WTC11 (cell line): ENCODE measurements at regions not wholly inside any gene's neighbourhood (a gene's known extent, or its start where the extent isn't known, plus 50 kb on each side); places are given as distances from the start of the nearest gene placed in this dataset.

Experiments
- ATAC-seq: fragments of 200-7000 bp; cut with Tn5 transposase; 2 replicates; pipeline ENCODE4 v1.10.0; 2021; ENCODE audit warnings: mild to moderate bottlenecking, moderate library complexity
- CTCF ChIA-PET: fragments of 300-600 bp; sonication (Branson Sonifier 250); formaldehyde crosslinking; loops from one replicate; lab custom pipeline; 2021; ENCODE audit warnings: antibody characterized with exemption; lab: Charles Lee
- POLR2A ChIA-PET: fragments of 350-600 bp; sonication (Branson Sonifier 250); formaldehyde crosslinking; loops from one replicate; lab custom pipeline; 2021; ENCODE audit warnings: antibody characterized with exemption; lab: Charles Lee
- DNase-seq: peaks from one replicate; pipeline ENCODE4 v3.0.0; 2021; ENCODE audit warnings: low spot score
- H3K27ac Mint-ChIP-seq: 2 replicates; pipeline ENCODE4 v1.8.0; 2021; ENCODE audit warnings: mixed read lengths
- H3K27me3 Mint-ChIP-seq: 2 replicates; pipeline ENCODE4 v1.8.0; 2021; ENCODE audit warnings: low read depth, mild to moderate bottlenecking, moderate library complexity, mixed read lengths
- H3K36me3 Mint-ChIP-seq: 2 replicates; pipeline ENCODE4 v1.8.0; 2021; ENCODE audit warnings: mixed read lengths
- H3K4me1 Mint-ChIP-seq: 2 replicates; pipeline ENCODE4 v1.8.0; 2022; ENCODE audit warnings: mixed read lengths
- H3K4me3 Mint-ChIP-seq: 2 replicates; pipeline ENCODE4 v1.8.0; 2021; ENCODE audit warnings: mild to moderate bottlenecking, moderate library complexity, mixed read lengths
- H3K9me3 Mint-ChIP-seq: 2 replicates; pipeline ENCODE4 v1.8.0; 2021; ENCODE audit warnings: mixed read lengths
- ATF1 ChIP-seq: sonication (generic); formaldehyde crosslinking; IDR thresholded peaks from 2 replicates; pipeline ENCODE4 v1.8.1; 2023; ENCODE audit warnings: mild to moderate bottlenecking, moderate library complexity, missing genetic modification reagents
- CREB1 ChIP-seq: sonication (generic); formaldehyde crosslinking; IDR thresholded peaks from 2 replicates; pipeline ENCODE4 v1.8.0; 2023; ENCODE audit warnings: mild to moderate bottlenecking, missing genetic modification reagents
- CREM ChIP-seq: sonication (generic); formaldehyde crosslinking; IDR thresholded peaks from 2 replicates; pipeline ENCODE4 v1.8.1; 2022; ENCODE audit warnings: mild to moderate bottlenecking, missing genetic modification reagents, moderate library complexity
- IRF2 ChIP-seq: sonication (generic); formaldehyde crosslinking; IDR thresholded peaks from 2 replicates; pipeline ENCODE4 v1.8.0; 2022; ENCODE audit warnings: low read depth, missing genetic modification reagents, borderline replicate concordance
- MYBL2 ChIP-seq: sonication (generic); formaldehyde crosslinking; IDR thresholded peaks from 2 replicates; pipeline ENCODE4 v1.8.1; 2023; ENCODE audit warnings: mild to moderate bottlenecking, moderate library complexity, missing genetic modification reagents
- NFE2L1 ChIP-seq: sonication (generic); formaldehyde crosslinking; IDR thresholded peaks from 2 replicates; pipeline ENCODE4 v1.8.1; 2023; ENCODE audit warnings: missing genetic modification reagents
- NR1H2 ChIP-seq: sonication (generic); formaldehyde crosslinking; IDR thresholded peaks from 2 replicates; pipeline ENCODE4 v1.9.0; 2021; ENCODE audit warnings: mild to moderate bottlenecking, moderate library complexity, missing genetic modification reagents
- SMAD3 ChIP-seq: sonication (generic); formaldehyde crosslinking; IDR thresholded peaks from 2 replicates; pipeline ENCODE4 v1.8.0; 2022; ENCODE audit warnings: missing genetic modification reagents, mild to moderate bottlenecking, borderline replicate concordance
- SOX15 ChIP-seq: fragments of 250-450 bp; sonication (Bioruptor Pico); IDR thresholded peaks from 2 replicates; pipeline ENCODE4 v1.9.0; 2021; ENCODE audit warnings: mild to moderate bottlenecking
- TCF7 ChIP-seq: sonication (generic); formaldehyde crosslinking; IDR thresholded peaks from 2 replicates; pipeline ENCODE4 v1.8.0; 2022; ENCODE audit warnings: mild to moderate bottlenecking, low read depth, missing genetic modification reagents, moderate library complexity
- TEAD1 ChIP-seq: sonication (generic); formaldehyde crosslinking; IDR thresholded peaks from 2 replicates; pipeline ENCODE4 v1.8.0; 2022; ENCODE audit warnings: mild to moderate bottlenecking, missing genetic modification reagents
- TP53 ChIP-seq: sonication (generic); formaldehyde crosslinking; IDR thresholded peaks from 2 replicates; pipeline ENCODE4 v1.8.1; 2023; ENCODE audit warnings: mild to moderate bottlenecking, missing genetic modification reagents
- ZNF396 ChIP-seq: fragments of 250-450 bp; sonication (Bioruptor Pico); IDR thresholded peaks from 2 replicates; pipeline ENCODE4 v1.8.0; 2021; ENCODE audit warnings: mild to moderate bottlenecking, moderate library complexity, borderline replicate concordance
- ZNF416 ChIP-seq: fragments of 250-450 bp; sonication (Bioruptor Pico); IDR thresholded peaks from 2 replicates; pipeline ENCODE4 v1.9.0; 2021; ENCODE audit warnings: mild to moderate bottlenecking, inconsistent platforms
- TF ChIP-seq, protein P1 (sequence below): sonication (generic); formaldehyde crosslinking; IDR thresholded peaks from 2 replicates; pipeline ENCODE4 v1.8.0; 2022; ENCODE audit warnings: missing genetic modification reagents
- TF ChIP-seq, protein P2 (sequence below): sonication (generic); formaldehyde crosslinking; IDR thresholded peaks from 2 replicates; pipeline ENCODE4 v1.8.0; 2023; ENCODE audit warnings: missing genetic modification reagents, mild to moderate bottlenecking, borderline replicate concordance
- TF ChIP-seq, protein P3 (sequence below): sonication (generic); formaldehyde crosslinking; IDR thresholded peaks from 2 replicates; pipeline ENCODE4 v1.8.0; 2023; ENCODE audit warnings: missing genetic modification reagents
- TF ChIP-seq, protein P4 (sequence below): sonication (generic); formaldehyde crosslinking; IDR thresholded peaks from 2 replicates; pipeline ENCODE4 v1.8.1; 2023; ENCODE audit warnings: mild to moderate bottlenecking, missing genetic modification reagents
- TF ChIP-seq, protein P5 (sequence below): sonication (generic); formaldehyde crosslinking; IDR thresholded peaks from 2 replicates; pipeline ENCODE4 v1.8.0; 2022; ENCODE audit warnings: mild to moderate bottlenecking, missing genetic modification reagents
- TF ChIP-seq, protein P6 (sequence below): sonication (generic); formaldehyde crosslinking; IDR thresholded peaks from 2 replicates; pipeline ENCODE4 v1.8.1; 2022; ENCODE audit warnings: mild to moderate bottlenecking, missing genetic modification reagents, moderate library complexity, borderline replicate concordance

DNA sequence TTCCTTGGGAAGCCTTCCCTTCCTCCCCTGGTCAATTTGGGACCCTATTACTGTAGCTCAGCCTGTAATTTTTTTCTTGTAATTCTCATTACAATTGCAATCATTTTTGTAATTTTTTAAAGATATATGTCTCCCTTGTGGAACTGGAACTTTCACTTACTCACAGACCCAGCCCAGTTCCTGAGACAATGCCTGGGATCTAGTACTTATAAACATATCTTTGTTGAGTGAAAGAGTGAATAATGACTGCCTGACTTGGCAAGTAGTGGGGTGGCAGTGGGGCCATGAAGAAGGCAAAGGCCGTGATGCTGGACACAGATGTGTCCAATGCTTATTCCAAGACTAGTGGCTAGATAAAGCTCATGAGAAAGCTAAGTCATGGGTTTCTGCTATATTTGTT lies 294.5 kb upstream of the LRRN1 start:
- H3K4me3 Mint-ChIP-seq: no peak overlapping the region
- ChIA-PET POLR2A (no interaction called here), CTCF (no interaction called here)
- ATAC-seq: no peak
- H3K9me3 Mint-ChIP-seq: peaks cover 59% of the 10 kb centered on the region
- H3K4me1 Mint-ChIP-seq: no peaks in the 10 kb centered on the region
- no peak overlapping the region for H3K27ac Mint-ChIP-seq
- H3K27me3 Mint-ChIP-seq: 0 out of 2 replicates have a peak, but pooled peaks cover 4% of the 10 kb centered on the region
- no peak for TF ChIP-seq CREB1 (CRISPR knock-in tag)
- TF ChIP-seq TP53 (CRISPR knock-in tag): no peak
- no peak for TF ChIP-seq SOX15 (CRISPR knock-in tag)
- TF ChIP-seq, protein P1, sequence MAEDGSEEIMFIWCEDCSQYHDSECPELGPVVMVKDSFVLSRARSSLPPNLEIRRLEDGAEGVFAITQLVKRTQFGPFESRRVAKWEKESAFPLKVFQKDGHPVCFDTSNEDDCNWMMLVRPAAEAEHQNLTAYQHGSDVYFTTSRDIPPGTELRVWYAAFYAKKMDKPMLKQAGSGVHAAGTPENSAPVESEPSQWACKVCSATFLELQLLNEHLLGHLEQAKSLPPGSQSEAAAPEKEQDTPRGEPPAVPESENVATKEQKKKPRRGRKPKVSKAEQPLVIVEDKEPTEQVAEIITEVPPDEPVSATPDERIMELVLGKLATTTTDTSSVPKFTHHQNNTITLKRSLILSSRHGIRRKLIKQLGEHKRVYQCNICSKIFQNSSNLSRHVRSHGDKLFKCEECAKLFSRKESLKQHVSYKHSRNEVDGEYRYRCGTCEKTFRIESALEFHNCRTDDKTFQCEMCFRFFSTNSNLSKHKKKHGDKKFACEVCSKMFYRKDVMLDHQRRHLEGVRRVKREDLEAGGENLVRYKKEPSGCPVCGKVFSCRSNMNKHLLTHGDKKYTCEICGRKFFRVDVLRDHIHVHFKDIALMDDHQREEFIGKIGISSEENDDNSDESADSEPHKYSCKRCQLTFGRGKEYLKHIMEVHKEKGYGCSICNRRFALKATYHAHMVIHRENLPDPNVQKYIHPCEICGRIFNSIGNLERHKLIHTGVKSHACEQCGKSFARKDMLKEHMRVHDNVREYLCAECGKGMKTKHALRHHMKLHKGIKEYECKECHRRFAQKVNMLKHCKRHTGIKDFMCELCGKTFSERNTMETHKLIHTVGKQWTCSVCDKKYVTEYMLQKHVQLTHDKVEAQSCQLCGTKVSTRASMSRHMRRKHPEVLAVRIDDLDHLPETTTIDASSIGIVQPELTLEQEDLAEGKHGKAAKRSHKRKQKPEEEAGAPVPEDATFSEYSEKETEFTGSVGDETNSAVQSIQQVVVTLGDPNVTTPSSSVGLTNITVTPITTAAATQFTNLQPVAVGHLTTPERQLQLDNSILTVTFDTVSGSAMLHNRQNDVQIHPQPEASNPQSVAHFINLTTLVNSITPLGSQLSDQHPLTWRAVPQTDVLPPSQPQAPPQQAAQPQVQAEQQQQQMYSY: no peak
- no peak for TF ChIP-seq NFE2L1 (CRISPR knock-in tag)
- TF ChIP-seq TEAD1: no peak
- TF ChIP-seq ZNF396: no peak
- no peak for TF ChIP-seq IRF2
- TF ChIP-seq NR1H2 (CRISPR knock-in tag): no peak
- TF ChIP-seq MYBL2 (CRISPR knock-in tag): no peak
- TF ChIP-seq, protein P2, sequence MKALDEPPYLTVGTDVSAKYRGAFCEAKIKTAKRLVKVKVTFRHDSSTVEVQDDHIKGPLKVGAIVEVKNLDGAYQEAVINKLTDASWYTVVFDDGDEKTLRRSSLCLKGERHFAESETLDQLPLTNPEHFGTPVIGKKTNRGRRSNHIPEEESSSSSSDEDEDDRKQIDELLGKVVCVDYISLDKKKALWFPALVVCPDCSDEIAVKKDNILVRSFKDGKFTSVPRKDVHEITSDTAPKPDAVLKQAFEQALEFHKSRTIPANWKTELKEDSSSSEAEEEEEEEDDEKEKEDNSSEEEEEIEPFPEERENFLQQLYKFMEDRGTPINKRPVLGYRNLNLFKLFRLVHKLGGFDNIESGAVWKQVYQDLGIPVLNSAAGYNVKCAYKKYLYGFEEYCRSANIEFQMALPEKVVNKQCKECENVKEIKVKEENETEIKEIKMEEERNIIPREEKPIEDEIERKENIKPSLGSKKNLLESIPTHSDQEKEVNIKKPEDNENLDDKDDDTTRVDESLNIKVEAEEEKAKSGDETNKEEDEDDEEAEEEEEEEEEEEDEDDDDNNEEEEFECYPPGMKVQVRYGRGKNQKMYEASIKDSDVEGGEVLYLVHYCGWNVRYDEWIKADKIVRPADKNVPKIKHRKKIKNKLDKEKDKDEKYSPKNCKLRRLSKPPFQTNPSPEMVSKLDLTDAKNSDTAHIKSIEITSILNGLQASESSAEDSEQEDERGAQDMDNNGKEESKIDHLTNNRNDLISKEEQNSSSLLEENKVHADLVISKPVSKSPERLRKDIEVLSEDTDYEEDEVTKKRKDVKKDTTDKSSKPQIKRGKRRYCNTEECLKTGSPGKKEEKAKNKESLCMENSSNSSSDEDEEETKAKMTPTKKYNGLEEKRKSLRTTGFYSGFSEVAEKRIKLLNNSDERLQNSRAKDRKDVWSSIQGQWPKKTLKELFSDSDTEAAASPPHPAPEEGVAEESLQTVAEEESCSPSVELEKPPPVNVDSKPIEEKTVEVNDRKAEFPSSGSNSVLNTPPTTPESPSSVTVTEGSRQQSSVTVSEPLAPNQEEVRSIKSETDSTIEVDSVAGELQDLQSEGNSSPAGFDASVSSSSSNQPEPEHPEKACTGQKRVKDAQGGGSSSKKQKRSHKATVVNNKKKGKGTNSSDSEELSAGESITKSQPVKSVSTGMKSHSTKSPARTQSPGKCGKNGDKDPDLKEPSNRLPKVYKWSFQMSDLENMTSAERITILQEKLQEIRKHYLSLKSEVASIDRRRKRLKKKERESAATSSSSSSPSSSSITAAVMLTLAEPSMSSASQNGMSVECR (CRISPR knock-in tag): no peak
- TF ChIP-seq, protein P3, sequence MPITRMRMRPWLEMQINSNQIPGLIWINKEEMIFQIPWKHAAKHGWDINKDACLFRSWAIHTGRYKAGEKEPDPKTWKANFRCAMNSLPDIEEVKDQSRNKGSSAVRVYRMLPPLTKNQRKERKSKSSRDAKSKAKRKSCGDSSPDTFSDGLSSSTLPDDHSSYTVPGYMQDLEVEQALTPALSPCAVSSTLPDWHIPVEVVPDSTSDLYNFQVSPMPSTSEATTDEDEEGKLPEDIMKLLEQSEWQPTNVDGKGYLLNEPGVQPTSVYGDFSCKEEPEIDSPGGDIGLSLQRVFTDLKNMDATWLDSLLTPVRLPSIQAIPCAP: no peak
- TF ChIP-seq ATF1 (CRISPR knock-in tag): no peak
- TF ChIP-seq CREM (CRISPR knock-in tag): no peak
- TF ChIP-seq, protein P4, sequence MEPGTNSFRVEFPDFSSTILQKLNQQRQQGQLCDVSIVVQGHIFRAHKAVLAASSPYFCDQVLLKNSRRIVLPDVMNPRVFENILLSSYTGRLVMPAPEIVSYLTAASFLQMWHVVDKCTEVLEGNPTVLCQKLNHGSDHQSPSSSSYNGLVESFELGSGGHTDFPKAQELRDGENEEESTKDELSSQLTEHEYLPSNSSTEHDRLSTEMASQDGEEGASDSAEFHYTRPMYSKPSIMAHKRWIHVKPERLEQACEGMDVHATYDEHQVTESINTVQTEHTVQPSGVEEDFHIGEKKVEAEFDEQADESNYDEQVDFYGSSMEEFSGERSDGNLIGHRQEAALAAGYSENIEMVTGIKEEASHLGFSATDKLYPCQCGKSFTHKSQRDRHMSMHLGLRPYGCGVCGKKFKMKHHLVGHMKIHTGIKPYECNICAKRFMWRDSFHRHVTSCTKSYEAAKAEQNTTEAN (CRISPR knock-in tag): no peak
- no peak for TF ChIP-seq SMAD3
- no peak for TF ChIP-seq TCF7
- TF ChIP-seq, all 79 proteins: peak for 0
- peaks cover 23% of the 10 kb centered on the region for H3K36me3 Mint-ChIP-seq
- no peak for DNase-seq

DNA sequence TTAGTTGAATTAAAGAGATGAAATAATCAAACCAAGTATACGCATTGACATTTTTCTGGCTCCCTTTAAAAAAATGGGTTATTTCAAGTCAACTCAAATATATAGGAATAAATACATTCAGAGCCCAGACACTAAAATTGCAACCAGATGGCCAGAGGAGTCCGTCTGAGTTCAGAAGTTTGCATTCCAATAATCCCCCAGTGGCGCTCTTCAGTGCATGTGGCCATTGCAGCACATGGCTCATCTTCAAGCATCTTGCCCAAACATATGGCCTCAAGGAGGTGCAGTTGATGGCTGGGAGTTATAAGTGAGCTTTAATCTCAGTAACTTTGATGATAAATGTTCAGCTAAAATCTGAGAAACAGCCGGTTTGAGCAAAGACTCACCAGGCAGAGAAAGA lies 295.8 kb upstream of the LRRN1 start:
- Mint-ChIP-seq H3K9me3 (peaks cover 64% of the 10 kb centered on the region), H3K4me1 (no peaks in the 10 kb centered on the region), H3K27me3 (0 out of 2 replicates have a peak, but pooled peaks cover 4% of the 10 kb centered on the region), H3K4me3 (no peak overlapping the region), H3K27ac (no peak overlapping the region), H3K36me3 (peaks cover 20% of the 10 kb centered on the region)
- ATAC-seq (no peak), DNase-seq (no peak)
- TF ChIP-seq IRF2 (no peak), ZNF416 (CRISPR knock-in tag) (no peak)
- TF ChIP-seq, protein P5, sequence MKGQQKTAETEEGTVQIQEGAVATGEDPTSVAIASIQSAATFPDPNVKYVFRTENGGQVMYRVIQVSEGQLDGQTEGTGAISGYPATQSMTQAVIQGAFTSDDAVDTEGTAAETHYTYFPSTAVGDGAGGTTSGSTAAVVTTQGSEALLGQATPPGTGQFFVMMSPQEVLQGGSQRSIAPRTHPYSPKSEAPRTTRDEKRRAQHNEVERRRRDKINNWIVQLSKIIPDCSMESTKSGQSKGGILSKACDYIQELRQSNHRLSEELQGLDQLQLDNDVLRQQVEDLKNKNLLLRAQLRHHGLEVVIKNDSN: no peak
- TF ChIP-seq, protein P6, sequence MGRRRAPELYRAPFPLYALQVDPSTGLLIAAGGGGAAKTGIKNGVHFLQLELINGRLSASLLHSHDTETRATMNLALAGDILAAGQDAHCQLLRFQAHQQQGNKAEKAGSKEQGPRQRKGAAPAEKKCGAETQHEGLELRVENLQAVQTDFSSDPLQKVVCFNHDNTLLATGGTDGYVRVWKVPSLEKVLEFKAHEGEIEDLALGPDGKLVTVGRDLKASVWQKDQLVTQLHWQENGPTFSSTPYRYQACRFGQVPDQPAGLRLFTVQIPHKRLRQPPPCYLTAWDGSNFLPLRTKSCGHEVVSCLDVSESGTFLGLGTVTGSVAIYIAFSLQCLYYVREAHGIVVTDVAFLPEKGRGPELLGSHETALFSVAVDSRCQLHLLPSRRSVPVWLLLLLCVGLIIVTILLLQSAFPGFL (CRISPR knock-in tag): no peak
- POLR2A ChIA-PET: no interaction called here
- CTCF ChIA-PET: no interaction called here
